K562 (cell line): ENCODE measurements at regions not wholly inside any gene's neighbourhood (a gene's known extent, or its start where the extent isn't known, plus 50 kb on each side); places are given as distances from the start of the nearest gene placed in this dataset.

Experiments used
- CBX1 ChIP-seq: sonication (generic); IDR thresholded peaks from 2 replicates; pipeline ENCODE4 v1.6.1; 2016; ENCODE audit warnings: antibody characterized with exemption, low read depth, mild to moderate bottlenecking
- ELF1 ChIP-seq: fragments of 200-800 bp; sonication (Bioruptor generic); IDR thresholded peaks from 2 replicates; pipeline ENCODE4 v1.6.1; 2016; ENCODE audit warnings: missing genetic modification characterization, missing compliant biosample characterization
- HEY1 ChIP-seq: fragments of 250-450 bp; sonication (Bioruptor Pico); IDR thresholded peaks from 2 replicates; pipeline ENCODE4 v1.5.0; 2020; ENCODE audit warnings: mild to moderate bottlenecking, moderate library complexity, borderline replicate concordance
- JUND ChIP-seq, 2 experiments: IDR thresholded peaks; 2 replicates in 1 of 2; 3 replicates in 1 of 2; pipeline ENCODE4 v1.6.1; 2011; ENCODE audit warnings: borderline replicate concordance in 2 of 2, low read depth in 2 of 2, low read length in 2 of 2, improper control_type of control experiment in 1 of 2, missing biosample characterization in 1 of 2, missing genetic modification characterization in 1 of 2, missing genetic modification reagents in 1 of 2
- MAFG ChIP-seq: fragments of 450-650 bp; conservative IDR thresholded peaks from 2 replicates; pipeline ENCODE4 v1.6.1; 2016; ENCODE audit warnings: missing genetic modification characterization, missing compliant biosample characterization
- MTA3 ChIP-seq: fragments of 450-650 bp; formaldehyde crosslinking; IDR thresholded peaks from 2 replicates; pipeline ENCODE4 v1.6.1; 2017; ENCODE audit warnings: mild to moderate bottlenecking, borderline replicate concordance
- NR2C2 ChIP-seq, 2 experiments: fragments of 200-800 bp in 1 of 2; sonication (Bioruptor generic) in 1 of 2; sonication (generic) in 1 of 2; formaldehyde crosslinking in 1 of 2; IDR thresholded peaks; 2 replicates each; pipeline versions ENCODE4 v1.6.1 to v1.8.0; 2016 to 2022; ENCODE audit warnings: mild to moderate bottlenecking in 1 of 2, missing compliant biosample characterization in 1 of 2, missing genetic modification characterization in 1 of 2, missing genetic modification reagents in 1 of 2
- OTX1 ChIP-seq: fragments of 450-650 bp; formaldehyde crosslinking; IDR thresholded peaks from 2 replicates; pipeline ENCODE4 v1.4.0; 2022; ENCODE audit warnings: mild to moderate bottlenecking
- REST ChIP-seq, 2 experiments: fragments of 450-650 bp; formaldehyde crosslinking in 1 of 2; IDR thresholded peaks; 2 replicates each; pipeline versions ENCODE4 v1.4.0 to v1.6.1; 2014 to 2020; ENCODE audit warnings: mild to moderate bottlenecking in 2 of 2, borderline replicate concordance in 1 of 2, low read depth in 1 of 2
- TCF7 ChIP-seq: sonication (generic); IDR thresholded peaks from 2 replicates; pipeline ENCODE4 v1.6.1; 2016; ENCODE audit warnings: antibody characterized with exemption, borderline replicate concordance
- ZNF124 ChIP-seq: sonication (generic); formaldehyde crosslinking; IDR thresholded peaks from 2 replicates; pipeline ENCODE4 v1.8.1; 2022; ENCODE audit warnings: missing genetic modification reagents
- ZNF76 ChIP-seq: fragments of 250-450 bp; sonication (Bioruptor Pico); IDR thresholded peaks from 2 replicates; pipeline ENCODE4 v1.4.0; 2020; ENCODE audit warnings: mild to moderate bottlenecking, moderate library complexity, borderline replicate concordance
- TF ChIP-seq, protein P1 (sequence below): fragments of 250-450 bp; sonication (Bioruptor Pico); IDR thresholded peaks from 2 replicates; pipeline ENCODE4 v1.5.0; 2021
- TF ChIP-seq, protein P2 (sequence below): fragments of 250-450 bp; sonication (Bioruptor Pico); IDR thresholded peaks from 2 replicates; pipeline ENCODE4 v1.4.0; 2020; ENCODE audit warnings: mild to moderate bottlenecking, moderate library complexity

DNA sequence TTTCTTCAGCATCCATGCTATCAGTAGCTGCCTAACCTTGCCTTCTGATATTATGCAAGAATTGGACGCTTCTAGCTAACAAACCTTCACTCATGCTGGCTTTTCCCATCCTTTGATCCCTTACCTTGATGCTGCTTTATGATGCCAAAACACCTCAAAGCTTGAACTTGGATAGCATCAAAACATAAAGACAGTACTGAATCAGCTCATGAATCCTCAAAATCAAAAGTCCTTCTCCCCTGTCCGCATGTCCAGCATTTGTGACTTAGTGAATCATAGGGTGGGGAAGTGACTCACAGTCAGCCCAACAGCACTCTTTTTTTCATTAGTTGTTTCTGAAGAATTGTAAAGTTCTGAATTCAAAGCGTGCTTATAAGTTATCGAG is 89.5 kb upstream of the PIK3CG start (continued):
- TF ChIP-seq MTA3 (peak; percentile 49; the same call in 1 of the 2 replicates), ELF1 (tag) (no peak), HEY1 (no peak; the same call in 1 of the 2 replicates), NR2C2 (CRISPR knock-in tag; IDR thresholded peaks at IDR 0.05) (peak; percentile 59), NR2C2 (tag; IDR thresholded peaks at IDR 0.05) (no peak), CBX1 (no peak), MAFG (tag) (no peak), TCF7 (no peak), REST (IDR thresholded peaks at IDR 0.05; ENCODE audit: borderline replicate concordance) (no peak; the same call in 1 of the 2 replicates), REST (CRISPR knock-in tag; IDR thresholded peaks at IDR 0.05; ENCODE audit: low read depth) (no peak), JUND (IDR thresholded peaks at IDR 0.05; ENCODE audit: borderline replicate concordance, low read depth, low read length) (peak; percentile 93), JUND (tag; IDR thresholded peaks at IDR 0.05; ENCODE audit: borderline replicate concordance, low read depth, low read length) (peak; percentile 91), ZNF76 (CRISPR knock-in tag) (no peak), OTX1 (CRISPR knock-in tag) (0 out of 2 replicates have a peak, but pooled peaks have one; percentile 35), ZNF124 (CRISPR knock-in tag) (no peak)
- TF ChIP-seq, protein P1, sequence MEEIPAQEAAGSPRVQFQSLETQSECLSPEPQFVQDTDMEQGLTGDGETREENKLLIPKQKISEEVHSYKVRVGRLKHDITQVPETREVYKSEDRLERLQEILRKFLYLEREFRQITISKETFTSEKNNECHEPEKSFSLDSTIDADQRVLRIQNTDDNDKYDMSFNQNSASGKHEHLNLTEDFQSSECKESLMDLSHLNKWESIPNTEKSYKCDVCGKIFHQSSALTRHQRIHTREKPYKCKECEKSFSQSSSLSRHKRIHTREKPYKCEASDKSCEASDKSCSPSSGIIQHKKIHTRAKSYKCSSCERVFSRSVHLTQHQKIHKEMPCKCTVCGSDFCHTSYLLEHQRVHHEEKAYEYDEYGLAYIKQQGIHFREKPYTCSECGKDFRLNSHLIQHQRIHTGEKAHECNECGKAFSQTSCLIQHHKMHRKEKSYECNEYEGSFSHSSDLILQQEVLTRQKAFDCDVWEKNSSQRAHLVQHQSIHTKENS (CRISPR knock-in tag), result no peak
- TF ChIP-seq, protein P2, sequence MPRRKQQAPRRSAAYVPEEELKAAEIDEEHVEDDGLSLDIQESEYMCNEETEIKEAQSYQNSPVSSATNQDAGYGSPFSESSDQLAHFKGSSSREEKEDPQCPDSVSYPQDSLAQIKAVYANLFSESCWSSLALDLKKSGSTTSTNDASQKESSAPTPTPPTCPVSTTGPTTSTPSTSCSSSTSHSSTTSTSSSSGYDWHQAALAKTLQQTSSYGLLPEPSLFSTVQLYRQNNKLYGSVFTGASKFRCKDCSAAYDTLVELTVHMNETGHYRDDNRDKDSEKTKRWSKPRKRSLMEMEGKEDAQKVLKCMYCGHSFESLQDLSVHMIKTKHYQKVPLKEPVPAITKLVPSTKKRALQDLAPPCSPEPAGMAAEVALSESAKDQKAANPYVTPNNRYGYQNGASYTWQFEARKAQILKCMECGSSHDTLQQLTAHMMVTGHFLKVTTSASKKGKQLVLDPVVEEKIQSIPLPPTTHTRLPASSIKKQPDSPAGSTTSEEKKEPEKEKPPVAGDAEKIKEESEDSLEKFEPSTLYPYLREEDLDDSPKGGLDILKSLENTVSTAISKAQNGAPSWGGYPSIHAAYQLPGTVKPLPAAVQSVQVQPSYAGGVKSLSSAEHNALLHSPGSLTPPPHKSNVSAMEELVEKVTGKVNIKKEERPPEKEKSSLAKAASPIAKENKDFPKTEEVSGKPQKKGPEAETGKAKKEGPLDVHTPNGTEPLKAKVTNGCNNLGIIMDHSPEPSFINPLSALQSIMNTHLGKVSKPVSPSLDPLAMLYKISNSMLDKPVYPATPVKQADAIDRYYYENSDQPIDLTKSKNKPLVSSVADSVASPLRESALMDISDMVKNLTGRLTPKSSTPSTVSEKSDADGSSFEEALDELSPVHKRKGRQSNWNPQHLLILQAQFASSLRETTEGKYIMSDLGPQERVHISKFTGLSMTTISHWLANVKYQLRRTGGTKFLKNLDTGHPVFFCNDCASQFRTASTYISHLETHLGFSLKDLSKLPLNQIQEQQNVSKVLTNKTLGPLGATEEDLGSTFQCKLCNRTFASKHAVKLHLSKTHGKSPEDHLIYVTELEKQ (CRISPR knock-in tag), result no peak
